ENCODE measurements at regions not wholly inside any gene's neighbourhood (a gene's known extent, or its start where the extent isn't known, plus 50 kb on each side); places are given as distances from the start of the nearest gene placed in this dataset.

DNA sequence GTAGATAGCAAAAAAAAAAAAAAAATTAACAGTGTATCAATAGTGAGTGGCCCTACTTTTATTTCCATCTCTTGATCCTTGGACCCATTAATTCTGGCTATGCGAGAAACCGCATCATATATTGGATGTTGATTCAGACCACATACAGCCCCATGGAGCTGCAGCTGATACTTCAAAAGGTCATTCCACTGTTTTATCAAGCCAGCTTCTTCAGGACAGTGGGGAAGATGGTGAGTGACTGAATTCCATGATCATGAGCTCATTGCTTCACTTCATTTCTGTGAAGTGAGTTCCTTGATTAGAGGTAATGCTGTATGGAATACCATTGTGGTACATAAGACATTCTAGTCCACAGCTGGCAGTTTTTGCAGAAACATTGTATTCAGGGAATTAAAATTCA is 222.9 kb upstream of the MEF2C start:
- DNase-seq = no peak

DNA sequence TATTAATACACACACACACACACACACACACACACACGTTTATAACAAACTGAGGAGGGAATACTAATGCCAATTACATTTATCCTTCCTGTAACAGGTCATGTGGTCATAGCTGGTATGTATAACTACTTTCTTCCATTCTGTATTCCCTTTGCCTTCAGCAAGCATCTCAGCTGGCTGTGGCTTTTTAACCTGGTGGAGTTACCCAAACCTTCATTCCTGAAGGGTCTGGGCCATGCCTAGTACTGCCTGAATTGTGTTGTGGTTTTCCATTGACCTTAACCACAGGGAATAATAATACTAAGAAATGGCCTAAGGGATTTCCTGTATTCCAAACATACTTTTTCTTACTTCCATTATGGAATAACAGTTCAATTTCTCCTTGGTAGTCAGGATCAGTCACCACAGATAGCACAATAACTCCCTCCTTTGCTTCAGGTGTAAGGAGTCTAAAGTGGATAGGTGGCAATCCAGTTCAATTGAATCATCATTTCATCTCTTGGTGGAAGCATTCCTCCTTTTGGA is 222.2 kb upstream of the MEF2C start:
- DNase-seq = no peak

DNA sequence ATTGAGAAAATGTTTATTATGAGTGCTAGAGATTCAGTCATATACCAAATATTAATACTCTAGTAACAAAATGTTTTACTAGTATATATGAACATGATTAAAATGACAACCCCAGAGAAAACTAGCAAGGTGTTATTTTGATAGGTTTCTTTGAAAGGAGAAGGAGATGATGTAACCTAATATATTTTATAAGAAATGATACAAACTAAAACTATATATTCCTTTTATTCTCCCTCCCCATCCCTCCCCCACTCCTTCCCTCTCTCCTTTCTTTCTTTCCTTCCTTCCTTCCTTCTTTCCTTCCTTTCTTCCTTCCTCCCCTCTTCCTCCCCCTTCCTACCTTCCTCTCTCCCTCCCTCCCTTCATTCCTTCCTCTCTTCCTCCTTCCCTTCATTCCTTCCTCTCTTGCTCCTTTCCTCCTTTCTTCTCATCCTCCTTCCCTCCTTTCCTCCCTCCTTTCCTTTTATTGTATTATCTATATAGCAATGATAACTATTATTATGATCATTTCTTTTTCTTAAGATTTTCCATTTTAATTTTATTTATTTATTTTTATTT is 215.3 kb upstream of the MEF2C start:
- DNase-seq = no peak

DNA sequence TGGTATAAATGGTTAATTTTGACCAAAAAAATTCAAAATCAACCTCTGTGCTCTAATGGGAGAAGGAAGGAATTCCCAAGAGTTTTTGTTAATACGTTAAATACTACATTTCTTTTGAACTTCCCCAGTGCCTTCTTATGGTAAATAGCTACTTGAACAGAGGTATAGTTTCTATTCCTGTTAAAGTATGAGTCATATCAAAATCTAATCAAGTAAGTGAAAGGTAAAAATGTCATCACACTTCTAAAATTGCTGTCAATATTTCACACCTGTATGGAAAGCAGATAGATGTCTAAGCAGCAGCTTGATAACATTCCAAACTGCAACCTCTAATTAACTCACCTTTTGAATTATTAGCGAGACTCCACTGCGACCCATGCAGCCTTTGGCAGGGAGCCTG is 214.1 kb upstream of the MEF2C start:
- no peak for DNase-seq

DNA sequence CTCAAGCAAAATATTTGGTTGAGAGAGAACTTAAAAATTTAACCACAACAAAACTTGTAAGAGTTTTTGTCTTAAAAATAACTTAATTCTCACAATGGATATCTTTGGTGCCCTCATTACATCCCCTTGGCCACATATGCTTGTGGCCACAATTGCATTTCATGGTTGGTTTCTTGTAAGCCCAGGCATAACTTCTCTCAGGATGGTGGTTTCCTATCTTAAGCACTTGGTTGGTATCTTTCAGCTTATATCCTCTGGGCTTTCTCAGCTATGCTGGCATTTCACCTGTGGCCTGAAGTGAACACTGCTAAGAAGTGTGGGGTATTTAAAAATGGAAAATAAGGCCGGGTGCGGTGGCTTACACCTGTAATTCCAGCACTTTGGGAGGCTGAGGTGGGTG is 212.4 kb upstream of the MEF2C start:
- DNase-seq = no peak

DNA sequence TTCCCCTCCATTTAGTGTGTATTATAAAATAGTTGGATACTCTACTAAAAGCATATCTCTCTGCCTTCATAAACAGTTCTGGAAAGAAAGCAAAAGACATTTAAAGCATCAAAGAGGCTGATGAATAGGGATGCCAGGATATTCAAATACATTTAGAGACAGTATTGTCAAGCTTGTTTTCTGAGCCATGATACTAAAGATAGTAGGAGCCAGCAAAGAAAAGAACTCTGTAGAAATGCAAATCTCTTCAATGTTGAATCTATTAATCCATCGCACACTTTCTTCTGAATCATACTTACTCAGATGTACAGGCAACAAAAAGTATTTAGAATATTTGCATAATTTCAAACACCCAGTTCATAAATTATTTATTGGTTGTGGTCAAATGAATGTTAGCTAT is 207.1 kb upstream of the MEF2C start:
- DNase-seq = no peak

DNA sequence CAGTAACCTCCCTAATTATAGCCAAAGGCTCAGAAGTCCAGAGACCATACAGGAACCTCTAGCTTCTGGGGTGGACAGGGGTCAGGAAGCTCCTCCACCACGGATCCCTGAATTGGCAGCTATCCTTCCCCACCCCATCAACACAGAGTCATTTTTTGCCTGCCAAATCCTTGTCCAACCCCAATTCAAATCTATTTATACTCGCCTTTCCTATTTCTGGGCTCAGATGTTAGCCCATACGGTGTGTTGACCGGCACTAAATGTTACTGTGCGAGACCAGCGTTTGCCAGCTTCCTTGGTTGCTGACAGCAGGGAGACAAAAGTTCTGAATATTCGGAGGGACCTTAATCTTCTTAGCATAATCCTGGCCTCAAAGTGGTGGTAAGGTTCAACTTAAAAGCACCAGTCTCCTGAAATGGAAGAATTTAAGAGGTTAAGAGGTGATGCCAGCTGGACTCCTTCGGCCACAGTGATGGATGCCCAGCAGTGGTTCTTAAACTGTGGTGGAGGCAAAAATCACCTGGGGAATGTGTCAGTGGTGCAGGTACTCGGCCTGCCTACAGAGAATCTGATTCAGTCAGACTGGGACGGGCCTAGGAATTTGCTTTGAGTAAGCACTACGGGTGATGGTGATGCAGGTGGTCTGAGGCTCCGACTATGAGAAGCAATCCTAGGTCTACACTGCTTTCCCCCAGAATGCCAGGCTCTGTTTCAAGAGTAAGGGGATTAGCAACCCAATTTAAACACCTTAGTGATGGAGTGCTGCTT is 204.8 kb upstream of the MEF2C start:
- no peak for DNase-seq

DNA sequence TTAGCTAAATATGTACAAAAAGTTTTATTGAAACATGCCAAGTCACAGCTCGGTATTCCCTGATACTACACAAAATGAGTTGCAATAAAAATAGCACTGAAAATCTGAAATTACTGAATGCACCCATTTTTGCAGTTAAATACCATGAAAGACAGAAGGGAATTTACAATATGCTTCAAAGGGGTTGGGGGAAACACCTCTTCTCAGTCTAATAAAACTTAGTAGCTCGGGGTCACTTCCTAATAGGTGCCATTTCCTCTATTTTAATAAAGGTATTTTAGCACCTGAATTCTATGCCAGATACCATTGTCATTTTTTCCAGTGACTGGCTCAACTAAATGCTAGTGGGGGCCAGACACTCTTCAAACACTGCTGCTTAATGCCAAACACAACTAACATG is 204.1 kb upstream of the MEF2C start:
- no peak for DNase-seq

DNA sequence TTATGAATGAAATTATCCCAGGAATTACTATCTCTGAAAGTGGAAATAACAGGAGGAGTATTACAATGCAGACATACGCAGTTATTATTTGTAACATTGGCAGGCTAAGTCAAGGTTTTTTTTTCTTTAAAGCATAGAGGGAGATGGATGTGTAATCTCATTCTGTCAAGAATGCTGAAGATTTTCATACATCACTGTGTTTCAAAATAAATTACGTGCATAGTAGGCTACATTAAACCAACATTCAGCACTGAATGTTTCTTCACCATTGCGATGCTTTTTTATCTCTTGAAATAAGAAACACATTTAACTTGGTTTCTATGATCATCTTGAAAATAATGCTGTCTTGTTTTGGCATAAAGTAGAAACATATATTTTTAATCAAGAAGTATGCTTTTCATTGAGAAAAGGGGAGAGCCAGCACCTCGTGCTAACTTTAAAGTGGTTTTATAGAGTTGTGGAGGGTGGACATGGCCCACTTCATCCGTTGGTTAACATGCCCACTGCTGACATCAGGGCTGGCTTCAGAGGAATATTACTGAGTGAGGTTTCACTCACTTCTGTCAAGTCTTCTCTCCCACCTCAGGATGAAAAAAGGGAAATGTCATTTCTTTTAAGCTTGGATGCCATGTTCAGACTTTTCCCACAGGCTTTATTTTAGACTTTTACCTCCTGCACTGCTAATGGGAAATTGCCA is 203.6 kb upstream of the MEF2C start:
- no peak for DNase-seq

DNA sequence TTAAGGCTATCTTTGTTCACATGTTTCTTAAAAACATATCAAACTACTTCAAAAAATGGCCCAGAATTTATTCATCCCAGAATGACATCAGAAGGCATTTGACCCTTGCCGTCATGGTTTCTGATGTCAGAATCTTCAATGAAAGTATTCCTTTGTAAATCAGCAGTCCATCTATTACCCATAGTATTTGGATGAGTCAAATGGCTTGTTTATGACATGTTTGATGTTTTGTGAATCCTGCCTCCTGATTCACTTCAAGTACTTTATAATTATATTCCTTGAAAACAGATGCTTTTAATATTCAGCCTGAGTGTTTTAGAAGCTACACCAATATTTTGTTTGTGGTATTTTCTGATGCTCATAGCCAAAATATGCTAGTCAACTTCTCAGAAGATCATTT is 200.8 kb upstream of the MEF2C start:
- no peak for DNase-seq

DNA sequence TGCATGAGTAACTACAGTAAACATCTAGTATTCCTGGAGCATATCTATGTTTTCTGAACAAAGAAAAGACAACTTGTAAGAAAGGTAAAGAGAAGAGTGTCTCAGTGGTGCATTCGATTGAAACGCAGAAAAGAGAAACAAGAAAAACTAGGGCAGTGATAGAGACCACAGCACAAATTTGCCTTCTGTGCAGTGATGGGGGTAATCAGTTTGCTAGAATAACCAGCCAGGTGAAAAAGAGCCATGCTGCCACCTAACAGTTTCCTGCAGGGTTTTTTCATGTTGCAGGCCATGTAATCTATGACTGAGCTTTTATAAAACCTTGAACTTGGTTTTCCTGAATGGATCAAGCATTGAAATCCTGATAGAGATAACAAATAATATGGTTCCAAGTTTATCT is 198.4 kb upstream of the MEF2C start:
- no peak for DNase-seq

DNA sequence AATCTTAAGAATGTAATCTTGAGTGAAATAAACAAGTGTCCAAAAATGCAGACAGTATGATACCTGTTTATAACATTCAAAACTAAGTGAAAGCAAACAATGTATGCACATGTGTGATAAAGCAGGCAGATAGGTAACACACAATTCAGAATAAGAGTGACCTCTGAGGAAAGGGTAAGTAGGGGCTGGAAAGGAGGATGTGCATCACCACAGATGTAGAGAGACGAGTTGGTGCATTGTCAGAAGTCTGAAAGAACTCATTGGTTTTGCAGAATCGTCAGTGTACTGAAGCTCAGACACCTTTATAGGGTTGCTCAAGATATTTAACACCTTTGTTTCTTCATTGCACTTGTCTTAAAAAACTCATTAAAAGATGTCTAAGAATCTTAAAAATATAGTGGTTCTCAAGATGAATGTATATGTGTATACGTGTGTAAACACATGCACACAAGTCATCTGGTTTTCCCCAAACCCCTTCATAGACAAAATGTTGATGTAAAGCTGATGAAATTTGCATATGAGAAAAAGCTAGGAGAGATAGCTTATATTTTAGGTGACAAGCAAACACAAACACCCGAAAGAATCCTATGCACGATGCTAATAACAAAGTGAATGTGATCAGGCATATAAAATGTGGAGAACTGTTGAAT is 197.6 kb upstream of the MEF2C start:
- DNase-seq = no peak

DNA sequence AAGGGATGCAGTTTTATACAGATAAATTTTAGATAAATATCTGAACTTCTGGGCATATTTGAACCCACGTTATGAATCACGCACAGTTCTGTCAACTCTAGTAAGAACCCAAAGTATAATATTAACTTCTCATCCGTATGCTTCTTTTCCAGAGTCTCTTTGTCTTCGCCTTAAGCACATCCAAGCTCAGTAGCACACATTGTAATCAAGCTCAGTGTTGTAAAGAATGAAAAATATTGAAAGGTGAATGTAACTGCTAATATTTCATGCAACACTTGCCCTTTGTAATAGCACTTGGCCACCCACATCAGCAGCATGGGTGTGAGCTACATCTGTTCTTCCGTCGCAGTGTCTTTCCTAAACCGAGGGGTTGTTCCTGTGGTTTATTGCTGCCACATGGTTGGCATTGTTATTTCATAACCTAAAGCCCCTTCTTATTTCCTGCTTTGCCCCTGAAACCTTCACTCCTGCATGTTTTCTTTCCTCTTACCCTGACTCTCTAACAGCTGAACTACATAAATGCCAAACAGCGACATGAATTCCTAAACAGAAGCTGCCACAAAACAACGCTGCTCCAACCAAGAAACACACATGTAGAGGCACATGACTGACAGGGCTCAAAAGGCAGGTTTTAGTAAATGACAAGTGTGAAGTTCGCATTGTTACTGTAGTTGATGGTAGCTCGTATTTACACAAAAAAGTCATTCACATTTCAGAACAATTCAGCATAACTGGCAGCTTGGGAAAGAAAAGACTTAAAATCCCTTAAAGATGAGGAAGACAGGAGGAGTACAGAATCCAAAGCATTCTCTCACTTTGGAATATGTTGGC is 190.1 kb upstream of the MEF2C start:
- DNase-seq = no peak

DNA sequence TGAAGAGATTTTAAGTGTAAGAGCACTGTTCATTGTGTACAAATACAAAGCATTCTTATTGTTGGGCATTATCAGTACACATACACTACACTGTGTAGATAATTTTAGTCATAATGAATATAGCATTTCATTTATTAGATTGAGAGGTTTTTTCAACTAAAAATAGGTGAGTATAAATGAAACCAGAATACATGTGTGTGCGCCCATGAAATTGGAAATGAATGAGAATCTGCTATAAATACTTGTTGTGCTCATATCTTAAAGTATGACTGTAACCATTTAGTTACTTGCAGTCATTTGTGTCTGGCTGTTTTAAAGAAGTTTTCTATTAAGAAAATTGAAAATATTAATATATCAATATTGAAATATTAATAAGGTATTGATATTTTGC is 189.0 kb upstream of the MEF2C start:
- no peak for DNase-seq

DNA sequence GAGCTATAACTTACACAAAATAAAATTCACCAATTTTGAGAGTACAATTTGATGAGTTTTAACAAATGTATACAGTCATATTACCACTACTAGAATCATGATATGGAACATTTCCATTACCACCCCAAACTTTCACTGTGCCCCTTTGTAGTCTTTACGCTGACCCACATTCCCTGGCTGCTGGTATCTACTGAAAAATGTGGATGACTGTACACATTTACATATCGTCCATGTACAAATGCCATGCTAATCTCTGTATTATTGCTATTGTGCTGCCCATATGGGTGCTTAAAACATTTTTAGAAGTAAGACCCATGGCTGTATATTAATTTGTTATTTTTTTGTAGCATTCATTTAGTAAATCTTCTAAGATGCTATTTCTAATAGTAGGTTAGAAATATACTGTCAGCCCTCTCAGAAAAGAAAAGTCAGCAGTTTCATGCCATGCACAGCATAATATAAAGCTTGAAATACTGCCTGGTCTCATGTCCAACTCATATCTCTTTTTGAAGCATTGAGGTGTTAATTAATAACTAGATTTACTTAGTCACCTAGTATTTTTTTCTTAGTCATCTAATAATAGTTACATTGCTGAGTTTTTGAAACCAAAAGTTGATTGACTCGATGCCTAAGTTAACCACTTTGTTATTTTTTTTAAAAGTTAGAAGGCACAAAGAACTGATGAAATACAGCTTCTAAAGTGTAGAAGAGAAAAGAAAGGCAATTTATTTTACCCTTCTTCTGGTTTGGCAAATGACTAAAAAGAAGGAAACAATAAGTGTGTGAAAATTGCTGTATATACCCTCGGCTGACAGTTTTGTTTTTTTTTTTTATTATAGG is 188.3 kb upstream of the MEF2C start:
- DNase-seq = no peak

DNA sequence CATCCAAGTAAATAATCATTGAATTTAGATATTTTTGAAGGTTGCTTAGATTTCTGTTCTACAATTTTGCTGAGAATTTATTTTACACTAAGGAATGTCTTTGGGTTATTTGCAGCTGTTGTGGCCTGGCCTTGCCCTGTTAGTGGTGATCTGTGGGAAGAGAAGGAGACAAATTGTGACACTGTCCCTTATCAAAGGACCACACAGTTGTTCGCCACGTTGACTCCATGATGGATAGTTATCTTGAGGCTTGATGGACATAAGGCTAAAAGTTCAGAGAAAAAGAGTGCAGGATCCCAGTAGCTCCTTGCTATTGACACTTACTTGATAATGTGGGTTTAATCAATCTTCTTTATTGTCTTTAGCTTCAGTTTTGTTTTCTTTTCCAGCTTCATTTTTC is 186.6 kb upstream of the MEF2C start:
- DNase-seq = no peak

DNA sequence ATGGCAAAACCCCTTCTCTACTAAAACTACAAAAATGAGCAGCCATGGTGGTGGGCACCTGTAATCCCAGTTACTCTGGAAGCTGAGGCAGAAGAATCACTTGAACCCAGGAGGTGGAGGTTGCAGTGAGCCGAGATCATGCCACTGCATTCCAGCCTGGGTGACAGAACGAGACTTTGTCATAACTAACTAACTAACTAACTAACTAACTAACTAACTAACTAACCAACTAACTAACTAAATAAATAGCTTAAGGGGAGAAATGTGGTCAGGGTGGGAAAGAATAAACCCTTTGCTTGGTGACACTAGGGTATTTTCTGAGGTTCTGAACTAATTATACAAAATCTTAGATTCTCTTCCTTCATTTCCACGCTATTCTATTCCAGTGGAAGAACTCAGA is 184.4 kb upstream of the MEF2C start:
- no peak for DNase-seq

DNA sequence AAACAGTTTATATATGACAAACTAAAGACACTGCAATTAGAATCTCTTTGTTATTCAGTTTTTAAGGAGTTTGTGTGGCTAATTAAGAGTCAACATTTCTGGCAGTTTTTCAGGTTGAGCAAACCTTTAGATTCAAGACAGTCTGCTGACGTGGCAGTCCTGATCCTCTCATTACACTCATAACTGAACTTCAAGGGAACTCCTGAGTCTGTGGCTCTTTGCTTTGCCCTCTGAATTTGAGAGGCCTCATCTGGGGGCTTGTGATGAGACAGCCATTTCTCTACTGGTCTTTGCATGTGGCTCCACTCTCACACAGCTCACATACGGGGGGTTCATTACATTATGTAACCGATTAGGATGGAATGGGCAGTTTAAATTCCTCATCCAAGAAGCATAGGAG is 182.9 kb upstream of the MEF2C start:
- DNase-seq = no peak

DNA sequence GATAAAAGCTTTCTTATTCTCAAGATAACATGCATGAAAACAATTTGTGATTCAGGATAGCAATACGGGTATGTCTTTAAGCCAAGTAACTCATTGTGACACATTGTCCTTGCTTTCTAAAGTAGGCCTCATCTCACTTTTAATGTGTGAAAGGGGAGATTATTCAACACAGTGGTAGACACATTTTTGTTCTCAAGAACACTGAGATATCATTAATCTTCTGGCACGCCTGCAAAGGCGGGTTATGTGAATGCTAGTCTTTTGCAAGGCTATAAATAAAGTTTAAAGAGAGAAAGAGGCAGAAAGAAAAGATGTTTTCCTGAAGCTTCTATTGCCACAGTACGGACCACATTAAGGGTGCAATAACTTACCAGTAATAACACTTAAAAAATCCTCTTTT is 181.8 kb upstream of the MEF2C start:
- no peak for DNase-seq

DNA sequence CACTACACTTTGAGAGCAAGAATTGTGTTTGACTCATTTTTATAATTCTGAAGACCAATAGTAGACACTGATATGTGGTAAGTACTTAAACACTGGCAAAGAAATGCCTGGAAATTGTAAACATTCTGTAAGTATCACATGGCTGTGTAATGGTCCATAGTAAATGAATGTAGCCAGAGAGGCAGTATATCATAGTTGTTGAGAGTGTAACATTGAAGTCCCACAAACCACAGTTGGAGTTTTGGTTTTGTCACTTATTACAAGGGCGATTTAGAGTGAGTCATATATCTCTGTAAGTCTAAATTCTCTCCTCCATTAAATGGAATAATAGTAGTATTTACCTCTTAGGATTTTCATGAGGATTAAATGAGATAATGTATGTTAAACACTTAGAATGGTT is 181.1 kb upstream of the MEF2C start:
- no peak for DNase-seq

DNA sequence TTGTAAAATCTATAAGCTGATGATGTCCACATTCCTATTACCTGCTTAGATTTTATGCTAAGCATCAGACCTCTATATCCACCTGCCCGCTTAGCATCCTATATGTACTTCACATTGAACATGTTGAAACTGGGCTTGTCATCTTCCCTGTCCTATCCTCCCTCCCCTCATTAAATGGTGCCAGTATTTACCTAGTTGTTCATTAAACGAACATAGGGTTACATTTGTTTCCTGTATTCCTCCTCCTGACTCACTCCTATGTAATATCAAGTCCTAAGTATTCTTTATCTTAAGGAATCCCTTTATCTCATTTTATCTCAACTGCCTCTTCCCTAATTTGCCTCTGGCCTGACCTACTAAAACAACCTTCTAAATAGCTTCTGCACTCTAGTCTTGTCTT is 177.8 kb upstream of the MEF2C start:
- no peak for DNase-seq

DNA sequence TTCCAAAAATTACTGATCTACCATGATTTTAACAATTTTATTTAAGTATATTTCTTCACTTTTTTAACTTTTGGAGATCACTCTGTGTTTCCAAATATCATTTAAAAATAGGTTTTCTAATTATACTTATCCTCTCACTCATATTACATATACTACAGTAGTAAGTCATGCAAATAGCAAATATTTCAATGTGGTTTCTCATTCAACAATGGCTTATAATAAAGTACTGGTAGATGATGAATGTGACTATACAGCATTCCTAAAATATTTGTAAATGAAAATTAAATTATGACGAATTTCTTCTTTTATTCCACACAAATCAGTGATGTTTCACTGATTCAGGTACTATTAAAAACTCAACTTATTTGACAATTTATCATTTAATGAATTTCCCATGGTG is 176.3 kb upstream of the MEF2C start:
- DNase-seq = no peak
